SU-DHL-6 (cell line): ENCODE measurements at regions not wholly inside any gene's neighbourhood (a gene's known extent, or its start where the extent isn't known, plus 50 kb on each side); places are given as distances from the start of the nearest gene placed in this dataset.

ENCODE experiments used
- EZH2phosphoT487 ChIP-seq: fragments of 200-600 bp; sonication (generic), shearing (Covaris generic); conservative IDR thresholded peaks from 2 replicates; pipeline ENCODE4 v1.6.1; 2018; ENCODE audit warnings: mild to moderate bottlenecking, antibody characterized with exemption, low read length, moderate library complexity, mixed read lengths
- TF ChIP-seq, protein P1 (sequence below): fragments of 200-600 bp; sonication (generic); IDR thresholded peaks from one replicate; pipeline ENCODE4 v1.5.1; 2017; ENCODE audit warnings: antibody characterized with exemption, mild to moderate bottlenecking, low read length, moderate library complexity; ENCODE audit not compliant: insufficient read depth, poor library complexity, severe bottlenecking

DNA sequence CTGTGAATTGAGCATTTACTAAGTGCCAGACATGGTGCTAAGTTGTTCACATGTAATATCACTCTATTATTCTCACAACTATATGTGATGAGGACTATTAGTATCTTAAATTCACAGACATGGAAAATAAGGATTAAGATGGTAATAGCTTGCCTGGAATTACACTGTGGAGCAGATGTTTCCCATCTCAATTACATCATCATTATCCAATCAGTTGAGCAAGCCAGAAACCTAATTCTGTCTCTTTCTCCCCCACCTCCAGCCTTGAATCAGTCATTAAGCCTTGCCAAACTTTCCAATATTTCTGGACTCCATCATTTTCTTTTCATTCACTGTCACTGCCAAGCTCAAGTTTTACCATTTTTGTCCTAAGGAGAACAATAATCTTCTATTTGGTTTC is 287.8 kb upstream of the KITLG start:
- TF ChIP-seq, protein P1, sequence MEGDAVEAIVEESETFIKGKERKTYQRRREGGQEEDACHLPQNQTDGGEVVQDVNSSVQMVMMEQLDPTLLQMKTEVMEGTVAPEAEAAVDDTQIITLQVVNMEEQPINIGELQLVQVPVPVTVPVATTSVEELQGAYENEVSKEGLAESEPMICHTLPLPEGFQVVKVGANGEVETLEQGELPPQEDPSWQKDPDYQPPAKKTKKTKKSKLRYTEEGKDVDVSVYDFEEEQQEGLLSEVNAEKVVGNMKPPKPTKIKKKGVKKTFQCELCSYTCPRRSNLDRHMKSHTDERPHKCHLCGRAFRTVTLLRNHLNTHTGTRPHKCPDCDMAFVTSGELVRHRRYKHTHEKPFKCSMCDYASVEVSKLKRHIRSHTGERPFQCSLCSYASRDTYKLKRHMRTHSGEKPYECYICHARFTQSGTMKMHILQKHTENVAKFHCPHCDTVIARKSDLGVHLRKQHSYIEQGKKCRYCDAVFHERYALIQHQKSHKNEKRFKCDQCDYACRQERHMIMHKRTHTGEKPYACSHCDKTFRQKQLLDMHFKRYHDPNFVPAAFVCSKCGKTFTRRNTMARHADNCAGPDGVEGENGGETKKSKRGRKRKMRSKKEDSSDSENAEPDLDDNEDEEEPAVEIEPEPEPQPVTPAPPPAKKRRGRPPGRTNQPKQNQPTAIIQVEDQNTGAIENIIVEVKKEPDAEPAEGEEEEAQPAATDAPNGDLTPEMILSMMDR: no peak
- TF ChIP-seq EZH2phosphoT487: no peak
